K562 (cell line): ENCODE measurements at regions not wholly inside any gene's neighbourhood (a gene's known extent, or its start where the extent isn't known, plus 50 kb on each side); places are given as distances from the start of the nearest gene placed in this dataset.

Source experiments
- ATAC-seq: fragments of 200-7000 bp; cut with Tn5 transposase; 3 replicates; pipeline ENCODE4 v1.9.1; 2020; ENCODE audit warnings: moderate library complexity
- BruUV-seq: library from RNA; stranded (reverse); fragments of 400-500 nt; replicated peaks from 2 replicates; lab custom pipeline; 2021; lab: Mats Ljungman, UMichigan
- CTCF ChIA-PET: fragments of 300-600 bp; formaldehyde crosslinking; extraction: SDS; loops from one replicate; lab custom pipeline; 2021; ENCODE audit warnings: low intra/inter-chr PET ratio; lab: Yijun Ruan, JAX
- POLR2A ChIA-PET: fragments of 300-600, 350-650 bp; sonication (Branson Sonifier 250); formaldehyde crosslinking; extraction: SDS; loops from one replicate; lab custom pipeline; 2021; ENCODE audit warnings: antibody characterized with exemption, inconsistent platforms; lab: Yijun Ruan, JAX
- DNase-seq, 4 experiments: peaks; one replicate each; pipeline versions ENCODE4 v3.0.0 to v3.0.0-alpha.2; 2011 to 2018; ENCODE audit warnings: low spot score in 3 of 4, mixed read lengths in 3 of 4; ENCODE audit errors: extremely low read depth in 1 of 4
- FAIRE-seq: peaks from 2 replicates; lab custom pipeline; 2011; peaks lifted over from hg19 to GRCh38; lab: Jason Lieb, UNC
- H2AFZ ChIP-seq: 2 replicates; pipeline ENCODE4 v1.6.0; 2011; ENCODE audit warnings: low read depth, low read length, control low read depth, inconsistent platforms
- H3K27ac ChIP-seq: fragments of 200-600 bp; 3 replicates; pipeline ENCODE4 v1.8.0; 2011; ENCODE audit warnings: low read depth, mild to moderate bottlenecking, control low read depth, inconsistent platforms, low read length, moderate library complexity, mixed read lengths; ENCODE audit errors: extremely low read depth
- H3K27me3 ChIP-seq, 2 experiments: fragments of 300-600 bp in 1 of 2; 2 replicates in 1 of 2; 3 replicates in 1 of 2; pipeline versions ENCODE4 v1.6.0 to v1.8.0; 2011; ENCODE audit warnings: inconsistent platforms in 2 of 2, low read length in 2 of 2, mild to moderate bottlenecking in 1 of 2, mixed read lengths in 1 of 2, moderate library complexity in 1 of 2; ENCODE audit not compliant: control insufficient read depth in 2 of 2, insufficient read depth in 2 of 2
- H3K36me3 ChIP-seq: fragments of 300-600 bp; 3 replicates; pipeline ENCODE4 v1.8.0; 2011; ENCODE audit warnings: mild to moderate bottlenecking, low read length, inconsistent platforms; ENCODE audit not compliant: control insufficient read depth, insufficient read depth
- H3K4me1 ChIP-seq, 2 experiments: fragments of 200-600 bp in 1 of 2; replicated peaks in 1 of 2; 2 replicates in 1 of 2; 3 replicates in 1 of 2; pipeline versions ENCODE4 v1.5.1 to v1.8.0; 2011; ENCODE audit warnings: inconsistent platforms in 2 of 2, low read length in 2 of 2, mild to moderate bottlenecking in 1 of 2, mixed read lengths in 1 of 2, moderate library complexity in 1 of 2; ENCODE audit not compliant: control insufficient read depth in 2 of 2, insufficient read depth in 2 of 2
- H3K4me2 ChIP-seq: 2 replicates; pipeline ENCODE4 v1.6.1; 2011; ENCODE audit warnings: low read length, control low read depth, inconsistent platforms, mixed read lengths; ENCODE audit not compliant: insufficient read depth
- H3K4me3 ChIP-seq: fragments of 200-600 bp; sonication (generic), shearing (Covaris generic); 2 replicates; pipeline ENCODE4 v1.5.1; 2016; ENCODE audit warnings: control low read depth, inconsistent platforms
- H3K79me2 ChIP-seq: fragments of 200-600 bp; 3 replicates; pipeline ENCODE4 v1.8.0; 2011; ENCODE audit warnings: low read length, inconsistent platforms; ENCODE audit not compliant: control insufficient read depth, insufficient read depth
- H3K9ac ChIP-seq, 2 experiments: 2 replicates each; pipeline versions ENCODE4 v1.6.0 to v1.6.1; 2011; ENCODE audit warnings: low read depth in 2 of 2, low read length in 2 of 2, control low read depth in 1 of 2, inconsistent platforms in 1 of 2, mild to moderate bottlenecking in 1 of 2, mixed read lengths in 1 of 2; ENCODE audit not compliant: insufficient read depth in 1 of 2
- H3K9me1 ChIP-seq: one replicate; pipeline ENCODE4 v1.6.0; 2011; ENCODE audit warnings: inconsistent platforms, mild to moderate bottlenecking, low read length, moderate library complexity; ENCODE audit not compliant: control insufficient read depth, insufficient read depth
- H3K9me3 ChIP-seq: replicated peaks from 2 replicates; pipeline ENCODE4 v1.5.1; 2011; ENCODE audit warnings: low read depth, low read length, inconsistent platforms; ENCODE audit not compliant: control insufficient read depth, insufficient read depth
- H4K20me1 ChIP-seq: replicated peaks from 2 replicates; pipeline ENCODE4 v1.6.1; 2011; ENCODE audit warnings: low read length, inconsistent platforms, mixed read lengths; ENCODE audit not compliant: control insufficient read depth, insufficient read depth
- BRD9 ChIP-seq: fragments of 450-650 bp; IDR thresholded peaks from 2 replicates; pipeline ENCODE4 v1.6.1; 2018; ENCODE audit warnings: low read depth; ENCODE audit not compliant: partially characterized antibody
- CLOCK ChIP-seq: fragments of 250-450 bp; sonication (Bioruptor Pico); IDR thresholded peaks from 2 replicates; pipeline ENCODE4 v1.4.0; 2020; ENCODE audit warnings: mild to moderate bottlenecking, moderate library complexity, borderline replicate concordance
- FOXK1 ChIP-seq: sonication (generic); formaldehyde crosslinking; IDR thresholded peaks from 2 replicates; pipeline ENCODE4 v1.8.0; 2022; ENCODE audit warnings: missing genetic modification reagents, mild to moderate bottlenecking, borderline replicate concordance
- HOXB6 ChIP-seq: fragments of 250-450 bp; sonication (Bioruptor Pico); IDR thresholded peaks from 2 replicates; pipeline ENCODE4 v1.5.1; 2022; ENCODE audit warnings: mild to moderate bottlenecking, borderline replicate concordance
- IRF2 ChIP-seq: sonication (generic); formaldehyde crosslinking; IDR thresholded peaks from 2 replicates; pipeline ENCODE4 v1.8.1; 2022; ENCODE audit warnings: mild to moderate bottlenecking, missing genetic modification reagents
- KLF16 ChIP-seq: IDR thresholded peaks from 2 replicates; pipeline ENCODE4 v1.6.1; 2016; ENCODE audit warnings: antibody characterized with exemption
- NBN ChIP-seq: fragments of 450-650 bp; IDR thresholded peaks from 2 replicates; pipeline ENCODE4 v1.6.1; 2016; ENCODE audit warnings: low read depth, mild to moderate bottlenecking
- PHTF2 ChIP-seq: fragments of 250-450 bp; sonication (Bioruptor Pico); IDR thresholded peaks from 2 replicates; pipeline ENCODE4 v1.5.0; 2021; ENCODE audit warnings: mild to moderate bottlenecking
- SREBF1 ChIP-seq: fragments of 150-350 bp; IDR thresholded peaks from 2 replicates; pipeline ENCODE4 v1.6.1; 2014; ENCODE audit warnings: antibody characterized with exemption, low read depth, low read length, borderline replicate concordance
- SRSF7 ChIP-seq: fragments of 200-400 bp; formaldehyde crosslinking; optimal IDR thresholded peaks from 2 replicates; pipeline ENCODE3; 2017; ENCODE audit warnings: mild to moderate bottlenecking, low read depth, low read length
- TCF7 ChIP-seq: sonication (generic); IDR thresholded peaks from 2 replicates; pipeline ENCODE4 v1.6.1; 2016; ENCODE audit warnings: antibody characterized with exemption, borderline replicate concordance
- XRCC4 ChIP-seq: IDR thresholded peaks from one replicate; pipeline ENCODE4 v1.6.1; 2011; ENCODE audit not compliant: insufficient read depth, insufficient read length; ENCODE audit errors: extremely low read depth
- ZKSCAN1 ChIP-seq: fragments of 150-350 bp; IDR thresholded peaks from 2 replicates; pipeline ENCODE4 v1.6.1; 2016; ENCODE audit warnings: low read depth, low read length
- ZKSCAN3 ChIP-seq: fragments of 250-450 bp; sonication (Bioruptor Pico); IDR thresholded peaks from 2 replicates; pipeline ENCODE4 v1.4.0; 2020
- ZNF668 ChIP-seq: fragments of 250-450 bp; sonication (Bioruptor Pico); IDR thresholded peaks from 2 replicates; pipeline ENCODE4 v1.8.0; 2022; ENCODE audit warnings: mild to moderate bottlenecking, inconsistent platforms
- WGBS: fragments of 100-300 bp; shearing (Covaris generic); methylation state at CpG from one replicate; pipeline ENCODE4 v1.1.6; 2016; ENCODE audit warnings: low coverage, mixed read lengths; ENCODE audit not compliant: insufficient coverage; ENCODE audit errors: missing lambda C conversion rate; 5-methylcytosine and 5-hydroxymethylcytosine counted together
- in situ Hi-C: fragments of 300-500 bp; cut with MboI; formaldehyde crosslinking; loops from 4 replicates; pipeline ENCODE4 v1.15.0; 2018; ENCODE audit warnings: inconsistent platforms, mixed read lengths
- intact Hi-C: fragments of 100-400 bp; cut with micrococcal nuclease; formaldehyde crosslinking; loops from 2 replicates; pipeline ENCODE4 v1.14.2; 2022
- TF ChIP-seq, protein P1 (sequence below): fragments of 250-450 bp; sonication (Bioruptor Pico); IDR thresholded peaks from 2 replicates; pipeline ENCODE4 v1.5.0; 2020; ENCODE audit warnings: mild to moderate bottlenecking, borderline replicate concordance
- TF ChIP-seq, protein P2 (sequence below), 2 experiments: fragments of 450-650 bp in 1 of 2; sonication (generic) in 1 of 2; formaldehyde crosslinking; conservative IDR thresholded peaks; 2 replicates each; pipeline versions ENCODE4 v1.4.0 to v1.8.1; 2020 to 2022; ENCODE audit warnings: mild to moderate bottlenecking in 1 of 2, missing genetic modification reagents in 1 of 2

GRCh38 chr7:1362301-1362700 is 97.0 kb downstream of the MICALL2 start:
- Histone ChIP-seq H3K4me1 (peaks cover 0 to 8% of the 10 kb centered on the region in 2 experiments; a peak in 2 of 5 replicates), H2AFZ (no peak overlapping the region), H3K79me2 (no peaks in the 10 kb centered on the region), H3K9me1 (no peaks in the 10 kb centered on the region), H3K4me2 (no peak overlapping the region), H3K9ac (peak overlapping the region in 1 of 2 experiments; percentile 26; a peak in 1 of 4 replicates), H3K36me3 (no peaks in the 10 kb centered on the region)
- intact Hi-C loops = loop anchor here (10.0 kb wide), 1 partner anchor 138 kb away; no protein-coding TSS in a partner anchor
- ATAC-seq = no peak
- POLR2A ChIA-PET = interaction anchor here (0.7 kb wide), 1 partner anchor 114 kb away, joined by 3 read pairs; no protein-coding TSS in a partner anchor
- in situ Hi-C loops = no loop called here
- FAIRE-seq = no peak
- TF ChIP-seq XRCC4 (no peak), FOXK1 (CRISPR knock-in tag) (no peak), KLF16 (no peak), CLOCK (CRISPR knock-in tag) (no peak), NBN (no peak), IRF2 (CRISPR knock-in tag) (no peak), ZKSCAN1 (no peak), SRSF7 (no peak), ZNF668 (CRISPR knock-in tag) (no peak), TCF7 (no peak), ZKSCAN3 (no peak), PHTF2 (CRISPR knock-in tag) (no peak), SREBF1 (no peak), HOXB6 (CRISPR knock-in tag) (no peak), BRD9 (no peak)
- TF ChIP-seq, protein P1, sequence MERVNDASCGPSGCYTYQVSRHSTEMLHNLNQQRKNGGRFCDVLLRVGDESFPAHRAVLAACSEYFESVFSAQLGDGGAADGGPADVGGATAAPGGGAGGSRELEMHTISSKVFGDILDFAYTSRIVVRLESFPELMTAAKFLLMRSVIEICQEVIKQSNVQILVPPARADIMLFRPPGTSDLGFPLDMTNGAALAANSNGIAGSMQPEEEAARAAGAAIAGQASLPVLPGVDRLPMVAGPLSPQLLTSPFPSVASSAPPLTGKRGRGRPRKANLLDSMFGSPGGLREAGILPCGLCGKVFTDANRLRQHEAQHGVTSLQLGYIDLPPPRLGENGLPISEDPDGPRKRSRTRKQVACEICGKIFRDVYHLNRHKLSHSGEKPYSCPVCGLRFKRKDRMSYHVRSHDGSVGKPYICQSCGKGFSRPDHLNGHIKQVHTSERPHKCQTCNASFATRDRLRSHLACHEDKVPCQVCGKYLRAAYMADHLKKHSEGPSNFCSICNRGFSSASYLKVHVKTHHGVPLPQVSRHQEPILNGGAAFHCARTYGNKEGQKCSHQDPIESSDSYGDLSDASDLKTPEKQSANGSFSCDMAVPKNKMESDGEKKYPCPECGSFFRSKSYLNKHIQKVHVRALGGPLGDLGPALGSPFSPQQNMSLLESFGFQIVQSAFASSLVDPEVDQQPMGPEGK (CRISPR knock-in tag) = no peak
- TF ChIP-seq, protein P2, sequence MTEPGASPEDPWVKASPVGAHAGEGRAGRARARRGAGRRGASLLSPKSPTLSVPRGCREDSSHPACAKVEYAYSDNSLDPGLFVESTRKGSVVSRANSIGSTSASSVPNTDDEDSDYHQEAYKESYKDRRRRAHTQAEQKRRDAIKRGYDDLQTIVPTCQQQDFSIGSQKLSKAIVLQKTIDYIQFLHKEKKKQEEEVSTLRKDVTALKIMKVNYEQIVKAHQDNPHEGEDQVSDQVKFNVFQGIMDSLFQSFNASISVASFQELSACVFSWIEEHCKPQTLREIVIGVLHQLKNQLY (CRISPR knock-in tag; conservative IDR thresholded peaks at IDR 0.05) = no peak
- TF ChIP-seq, all 486 proteins: peak for 0
- WGBS = 0% methylated on average over 9 of the region's 12 CpGs
- no peak overlapping the region for H3K27ac ChIP-seq
- no TSS peak for BruUV-seq
- H3K9me3 ChIP-seq = no peaks in the 10 kb centered on the region; the same call in 1 of the 2 replicates
- H3K4me3 ChIP-seq = no peak overlapping the region
- H3K27me3 ChIP-seq = peaks cover 16 to 60% of the 10 kb centered on the region in 2 experiments; a peak in 4 of 5 replicates
- H4K20me1 ChIP-seq = no peaks in the 10 kb centered on the region
- no peak for DNase-seq
- CTCF ChIA-PET = no interaction called here
